ENCODE measurements at regions not wholly inside any gene's neighbourhood (a gene's known extent, or its start where the extent isn't known, plus 50 kb on each side); places are given as distances from the start of the nearest gene placed in this dataset.

DNA sequence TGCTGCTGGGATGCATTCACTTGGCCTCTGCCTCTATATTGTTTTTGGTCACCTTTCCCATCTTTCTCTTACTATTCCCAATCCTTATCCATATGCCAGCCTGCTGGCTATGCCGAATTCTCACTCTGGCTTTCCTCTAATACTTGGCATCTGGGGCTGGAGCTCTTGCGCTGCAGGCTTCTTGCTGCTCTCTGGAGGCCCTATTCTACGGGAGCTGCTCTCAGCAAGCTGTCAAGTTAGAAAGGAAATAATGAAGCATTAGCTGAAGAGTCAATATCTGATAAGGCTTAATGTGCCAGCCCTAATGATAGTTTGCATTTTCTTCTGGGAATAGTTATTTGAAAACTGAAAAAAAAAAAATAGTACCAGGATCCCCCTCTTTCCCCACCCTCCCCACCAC, 125.3 kb upstream of the CYYR1 start:
- TF ChIP-seq FOS (IDR thresholded peaks at IDR 0.05; ENCODE audit: borderline replicate concordance, insufficient read depth, low read length) (no peak), CTCF (IDR thresholded peaks at IDR 0.05; ENCODE audit: extremely low read depth in 1 of 2, insufficient read depth in 1 of 2, low read depth in 1 of 2, low read length in 2 of 2) (no peak), GATA2 (IDR thresholded peaks at IDR 0.05; ENCODE audit: insufficient read depth, insufficient read length, low read depth, low read length) (no peak), EZH2 (IDR thresholded peaks at IDR 0.05; ENCODE audit: borderline replicate concordance, low read depth, low read length, severe bottlenecking) (no peak)
- TF ChIP-seq, protein P1, sequence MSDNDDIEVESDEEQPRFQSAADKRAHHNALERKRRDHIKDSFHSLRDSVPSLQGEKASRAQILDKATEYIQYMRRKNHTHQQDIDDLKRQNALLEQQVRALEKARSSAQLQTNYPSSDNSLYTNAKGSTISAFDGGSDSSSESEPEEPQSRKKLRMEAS (IDR thresholded peaks at IDR 0.05; ENCODE audit: insufficient read depth, insufficient read length): no peak
- H3K4me3 ChIP-seq (replicated peaks in 1 of 3; ENCODE audit: insufficient read depth in 1 of 3, low read depth in 1 of 3, low read length in 3 of 3): no peak overlapping the region
- H3K27ac ChIP-seq (ENCODE audit: insufficient read depth, low read depth, low read length): no peak overlapping the region
- no peak for DNase-seq (ENCODE audit: low read depth, low spot score)
- no peaks in the 10 kb centered on the region for H3K4me1 ChIP-seq (ENCODE audit: control insufficient read depth, extremely low read depth, insufficient read depth, low read length)
- POLR2A ChIA-PET: no interaction called here
- H3K27me3 ChIP-seq (ENCODE audit: control insufficient read depth in 2 of 2, insufficient read depth in 2 of 2, low read length in 2 of 2): no peaks in the 10 kb centered on the region
- H4K20me1 ChIP-seq (replicated peaks; ENCODE audit: control insufficient read depth, extremely low read depth, insufficient read depth, low read length): no peaks in the 10 kb centered on the region
- no peak overlapping the region for H3K9ac ChIP-seq (replicated peaks; ENCODE audit: extremely low read depth, insufficient read depth, low read length)
- intact Hi-C loops (cut with micrococcal nuclease): no loop called here
- H3K4me2 ChIP-seq (ENCODE audit: insufficient read depth, low read length): no peak overlapping the region
- H3K9me1 ChIP-seq (replicated peaks; ENCODE audit: control insufficient read depth, extremely low read depth, insufficient read depth, low read length): no peaks in the 10 kb centered on the region
- no peaks in the 10 kb centered on the region for H3K36me3 ChIP-seq (ENCODE audit: control insufficient read depth in 2 of 2, extremely low read depth in 1 of 2, insufficient read depth in 2 of 2, low read length in 2 of 2)
- no peak overlapping the region for H2AFZ ChIP-seq (ENCODE audit: low read depth, low read length)
- H3K79me2 ChIP-seq (ENCODE audit: control insufficient read depth, insufficient read depth, low read length): no peaks in the 10 kb centered on the region
- CTCF ChIA-PET: interaction anchor here (1.5 kb wide), 1 partner anchor 517 kb away, joined by 3 read pairs; no protein-coding TSS in a partner anchor
- no peaks in the 10 kb centered on the region for H3K9me3 ChIP-seq (replicated peaks; ENCODE audit: control insufficient read depth, insufficient read depth, low read length)
- dilution Hi-C loops (cut with MboI; ENCODE audit: extremely low pct_ligation_motif_present, low sequenced_read_pairs): no loop called here
- no TSS peak for BruUV-seq (replicated peaks)
- FAIRE-seq: no peak

DNA sequence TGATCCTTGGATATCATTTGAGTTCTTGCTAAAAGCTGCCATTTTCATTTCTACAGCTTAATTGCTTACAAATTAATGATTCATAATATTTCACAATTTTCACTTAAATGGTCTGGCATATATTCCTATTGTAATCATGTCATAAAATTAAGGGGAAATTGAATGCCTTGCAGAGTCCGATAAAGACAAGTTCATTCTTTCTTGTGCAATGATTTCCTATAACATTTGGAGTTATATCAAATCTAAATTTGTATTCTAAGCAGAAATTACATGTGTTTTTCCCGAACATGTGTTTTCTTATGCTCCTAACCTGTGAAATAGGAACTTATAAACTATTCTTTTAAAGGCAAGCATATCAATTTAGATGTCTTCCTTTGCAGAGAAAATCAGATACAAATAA, 118.3 kb upstream of the CYYR1 start:
- Histone ChIP-seq H3K27me3 (ENCODE audit: control insufficient read depth in 2 of 2, insufficient read depth in 2 of 2, low read length in 2 of 2) (no peaks in the 10 kb centered on the region), H2AFZ (ENCODE audit: low read depth, low read length) (no peak overlapping the region), H3K79me2 (ENCODE audit: control insufficient read depth, insufficient read depth, low read length) (no peaks in the 10 kb centered on the region), H3K9me3 (replicated peaks; ENCODE audit: control insufficient read depth, insufficient read depth, low read length) (no peaks in the 10 kb centered on the region), H3K4me3 (replicated peaks in 1 of 3; ENCODE audit: insufficient read depth in 1 of 3, low read depth in 1 of 3, low read length in 3 of 3) (no peak overlapping the region), H3K27ac (ENCODE audit: insufficient read depth, low read depth, low read length) (no peak overlapping the region), H3K9ac (replicated peaks; ENCODE audit: extremely low read depth, insufficient read depth, low read length) (no peak overlapping the region), H3K36me3 (ENCODE audit: control insufficient read depth in 2 of 2, extremely low read depth in 1 of 2, insufficient read depth in 2 of 2, low read length in 2 of 2) (no peaks in the 10 kb centered on the region), H4K20me1 (replicated peaks; ENCODE audit: control insufficient read depth, extremely low read depth, insufficient read depth, low read length) (no peaks in the 10 kb centered on the region), H3K9me1 (replicated peaks; ENCODE audit: control insufficient read depth, extremely low read depth, insufficient read depth, low read length) (no peaks in the 10 kb centered on the region), H3K4me1 (ENCODE audit: control insufficient read depth, extremely low read depth, insufficient read depth, low read length) (no peaks in the 10 kb centered on the region), H3K4me2 (ENCODE audit: insufficient read depth, low read length) (no peak overlapping the region)
- ChIA-PET POLR2A (no interaction called here), CTCF (interaction anchor here (1.1 kb wide), 1 partner anchor 11 kb away, joined by 3 read pairs; no protein-coding TSS in a partner anchor)
- dilution Hi-C loops (cut with MboI; ENCODE audit: extremely low pct_ligation_motif_present, low sequenced_read_pairs): no loop called here
- FAIRE-seq (no peak), DNase-seq (ENCODE audit: low read depth, low spot score) (no peak)
- no TSS peak for BruUV-seq (replicated peaks)
- TF ChIP-seq FOS (IDR thresholded peaks at IDR 0.05; ENCODE audit: borderline replicate concordance, insufficient read depth, low read length) (no peak), JUN (IDR thresholded peaks at IDR 0.05; ENCODE audit: borderline replicate concordance, insufficient read depth, insufficient read length, low read depth) (no peak), MYC (IDR thresholded peaks at IDR 0.05; ENCODE audit: low read depth, low read length) (no peak), CTCF (IDR thresholded peaks at IDR 0.05; ENCODE audit: extremely low read depth in 1 of 2, insufficient read depth in 1 of 2, low read depth in 1 of 2, low read length in 2 of 2) (no peak), POLR2A (IDR thresholded peaks at IDR 0.05; ENCODE audit: low read depth, low read length) (no peak), POLR2AphosphoS5 (IDR thresholded peaks at IDR 0.05; ENCODE audit: insufficient read depth, low read depth, low read length) (no peak), GATA2 (IDR thresholded peaks at IDR 0.05; ENCODE audit: insufficient read depth, insufficient read length, low read depth, low read length) (no peak), EZH2 (IDR thresholded peaks at IDR 0.05; ENCODE audit: borderline replicate concordance, low read depth, low read length, severe bottlenecking) (no peak)
- TF ChIP-seq, protein P1 (IDR thresholded peaks at IDR 0.05; ENCODE audit: insufficient read depth, insufficient read length): no peak
- intact Hi-C loops (cut with micrococcal nuclease): no loop called here
